CD4-positive, alpha-beta T cell treated with Interleukin-6 at 100 ng/mL for 8 hours (primary cell): ENCODE measurements at regions not wholly inside any gene's neighbourhood (a gene's known extent, or its start where the extent isn't known, plus 50 kb on each side); places are given as distances from the start of the nearest gene placed in this dataset.
"Not testable (repeated sequence)": the region's sequence is repeated elsewhere in the genome, so short reads cannot be mapped to it uniquely, and the experiment has no call there.

Experiments
- DNase-seq: peaks from one replicate; pipeline ENCODE4 v3.0.0-alpha.2; 2020; ENCODE audit warnings: mixed read lengths, low spot score

GRCh38 chr12:59085690-59086089 is 165.4 kb upstream of the LRIG3 start:
- DNase-seq: no peak

DNA sequence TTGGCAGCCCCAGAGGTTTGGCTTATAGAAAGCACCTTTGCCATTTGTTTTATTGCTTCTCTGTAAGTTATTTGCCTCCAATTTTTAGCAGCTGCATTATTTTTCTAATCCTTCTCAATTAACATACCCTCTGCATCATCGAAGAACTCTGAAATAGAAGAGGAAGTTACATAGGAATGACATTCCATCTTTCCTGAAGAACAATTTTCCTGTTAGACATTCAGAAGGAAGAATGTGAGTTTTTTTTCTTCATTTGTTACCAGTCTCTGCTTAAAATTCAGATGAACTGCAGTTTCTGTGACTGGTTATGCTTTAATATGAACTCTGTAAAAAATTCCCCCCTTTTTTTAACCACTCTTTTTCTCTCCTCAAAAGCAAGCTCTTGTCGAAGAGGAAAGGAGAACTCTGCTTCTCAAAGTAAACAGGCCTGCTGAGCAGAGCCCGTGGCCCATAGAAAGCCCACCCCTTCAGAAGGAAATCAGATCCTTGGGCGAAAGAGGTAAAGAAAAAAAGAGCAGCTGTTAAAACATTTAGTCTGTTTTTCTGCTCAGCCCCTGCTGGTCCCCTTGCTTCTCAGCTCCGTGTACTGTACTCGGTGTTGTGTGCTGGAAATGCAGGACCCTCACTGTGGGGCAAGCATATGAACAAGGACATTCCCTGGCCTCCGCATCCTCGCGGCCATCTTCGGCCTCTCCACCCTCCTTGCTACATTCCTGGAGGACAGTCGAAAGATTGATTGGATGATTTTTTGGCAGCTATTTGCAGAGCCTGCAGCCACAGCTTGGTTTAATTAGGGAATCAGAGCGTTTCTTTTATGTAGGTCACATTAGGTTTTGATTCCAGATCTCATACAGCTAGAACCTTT is 164.4 kb upstream of the LRIG3 start:
- no peak for DNase-seq

GRCh38 chr12:59082952-59083351 is 162.6 kb upstream of the LRIG3 start:
- no peak for DNase-seq

DNA sequence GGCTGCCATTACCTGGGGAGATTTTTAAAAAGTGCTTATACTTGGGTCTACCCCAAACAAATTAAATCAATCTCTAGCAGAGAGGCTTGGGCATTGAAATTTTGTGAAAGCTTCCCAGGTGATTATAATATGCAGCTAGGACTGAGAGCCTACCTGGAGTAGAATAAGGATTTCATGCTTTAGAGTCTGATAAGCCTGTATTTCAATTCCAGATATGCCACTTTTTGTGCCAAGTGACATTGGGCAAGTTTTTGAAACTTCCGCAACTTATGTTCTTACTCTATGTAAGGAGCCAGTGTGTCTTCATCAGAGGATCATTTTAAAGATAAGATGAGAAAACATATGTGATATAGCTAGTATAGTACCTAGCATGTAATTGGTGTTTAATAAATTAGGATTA is 159.8 kb upstream of the LRIG3 start:
- DNase-seq: no peak

GRCh38 chr12:59079472-59079871 is 159.2 kb upstream of the LRIG3 start:
- DNase-seq: no peak

DNA sequence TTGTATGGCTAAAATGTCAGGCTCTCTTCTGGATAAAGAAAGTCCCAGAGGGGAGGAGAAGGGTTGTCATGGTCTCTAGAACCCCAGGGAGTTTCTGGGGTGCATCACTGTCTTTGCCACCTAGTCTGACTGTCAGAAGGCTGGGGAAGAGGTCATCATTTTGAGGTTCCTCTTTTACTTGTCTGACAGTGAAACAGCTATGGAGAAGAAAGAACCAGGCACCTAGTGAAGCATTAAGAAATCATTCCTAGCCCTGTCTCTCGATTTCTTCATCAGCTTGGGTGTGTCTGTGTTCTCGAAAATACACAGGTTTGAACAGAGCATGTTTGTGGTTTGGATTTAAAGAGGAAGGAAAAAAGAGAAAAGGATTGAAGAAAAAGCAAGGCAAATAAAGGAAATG is 158.7 kb upstream of the LRIG3 start:
- no peak for DNase-seq

DNA sequence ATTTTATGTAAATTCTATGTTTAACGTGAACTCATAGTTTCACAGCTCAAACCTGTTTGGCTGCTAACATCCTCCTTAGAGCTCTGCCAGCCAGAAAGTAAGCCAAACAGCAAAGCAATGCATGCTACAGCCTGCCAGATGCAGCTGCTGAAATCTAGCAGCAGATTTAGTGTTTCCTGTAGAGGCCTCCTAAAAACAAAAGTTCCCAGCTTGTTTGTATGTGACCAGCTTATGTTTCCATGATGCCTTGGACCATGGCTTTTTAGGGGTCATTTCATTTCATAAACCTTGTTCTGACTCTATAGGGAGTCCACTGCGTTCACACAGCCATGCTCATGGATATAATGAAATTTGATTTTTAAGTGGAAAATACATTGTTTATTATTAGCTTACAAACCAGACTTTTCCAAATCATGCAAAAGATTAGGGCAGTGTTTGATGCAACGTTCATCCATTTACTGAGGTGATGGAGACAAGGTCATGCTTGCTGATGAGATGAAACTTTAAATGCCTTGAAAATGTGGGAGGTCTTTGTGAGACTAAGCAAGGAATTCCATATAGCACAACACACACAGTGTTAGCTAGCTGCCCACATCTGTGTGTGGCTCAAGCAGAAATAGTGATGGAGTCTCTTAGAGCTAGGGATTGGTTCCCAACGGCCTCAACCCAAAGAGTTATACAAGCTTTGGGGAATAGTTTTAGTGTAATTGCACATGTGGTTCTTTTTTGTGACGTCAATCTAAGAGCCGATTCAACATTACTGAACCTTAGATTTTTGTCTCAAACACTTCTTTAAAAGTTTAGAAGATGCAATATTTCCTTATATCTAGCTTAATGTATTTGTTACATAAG is 157.5 kb upstream of the LRIG3 start:
- no peak for DNase-seq

DNA sequence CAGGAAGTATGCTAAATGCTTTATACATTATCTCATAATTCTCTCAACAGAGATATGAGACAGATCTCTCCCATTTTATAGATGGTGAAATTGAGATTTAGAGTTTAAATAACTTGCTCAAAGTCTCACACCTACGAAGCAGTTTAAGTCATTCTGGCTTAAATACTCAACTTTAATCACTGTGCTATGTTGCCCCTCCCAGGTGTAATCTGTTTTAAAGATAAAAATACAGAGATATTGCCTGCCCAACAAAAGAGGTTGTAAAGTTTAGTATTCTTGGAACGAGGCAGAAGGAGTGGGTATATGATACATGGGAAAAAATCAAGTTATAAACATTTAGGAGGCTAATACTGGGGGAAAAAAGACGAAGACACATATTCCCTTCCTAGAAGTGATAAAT is 156.8 kb upstream of the LRIG3 start:
- no peak for DNase-seq

DNA sequence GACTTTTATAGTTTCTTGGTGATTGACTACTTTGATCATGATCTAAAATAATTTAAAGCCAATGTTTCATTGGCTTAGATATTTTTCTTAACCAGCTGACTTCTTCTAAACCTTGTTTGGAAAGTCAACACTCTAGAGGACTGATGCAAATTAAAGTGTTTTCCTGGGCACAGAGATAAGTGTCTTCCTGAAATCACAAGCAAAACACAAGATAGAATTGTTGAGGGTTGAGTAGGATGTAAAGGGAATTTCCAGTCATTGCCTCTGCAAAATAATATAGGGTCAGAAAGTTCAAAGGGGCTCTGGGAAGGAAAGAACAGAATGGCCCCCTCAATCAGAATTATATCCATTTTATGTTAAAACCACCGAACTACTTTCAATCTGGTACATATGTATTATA is 156.3 kb upstream of the LRIG3 start:
- no peak for DNase-seq

DNA sequence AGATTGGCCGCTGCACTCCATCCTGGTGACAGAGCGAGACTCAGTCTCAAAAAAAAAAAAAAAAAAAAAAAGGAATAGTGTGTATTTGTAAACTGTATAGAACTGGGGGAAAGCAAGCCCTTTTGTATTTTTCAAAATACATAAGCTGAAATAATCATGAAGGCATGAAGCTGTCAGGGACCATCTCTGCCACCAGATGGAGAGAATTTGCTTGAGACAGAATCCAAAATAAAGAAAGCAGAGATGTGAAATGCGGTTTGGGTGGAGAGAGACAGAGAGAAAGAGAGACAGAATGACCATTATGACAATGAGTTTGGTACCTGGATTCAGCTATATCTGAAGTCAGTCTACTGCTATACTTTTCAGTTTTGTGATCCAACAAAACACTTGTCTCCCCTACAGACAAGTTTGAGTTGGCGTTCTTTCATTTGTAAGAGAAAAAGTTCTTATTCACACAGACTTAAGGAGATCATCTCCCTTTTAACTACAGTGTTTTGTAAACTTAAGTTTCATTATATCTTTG is 155.7 kb upstream of the LRIG3 start:
- DNase-seq: no peak

DNA sequence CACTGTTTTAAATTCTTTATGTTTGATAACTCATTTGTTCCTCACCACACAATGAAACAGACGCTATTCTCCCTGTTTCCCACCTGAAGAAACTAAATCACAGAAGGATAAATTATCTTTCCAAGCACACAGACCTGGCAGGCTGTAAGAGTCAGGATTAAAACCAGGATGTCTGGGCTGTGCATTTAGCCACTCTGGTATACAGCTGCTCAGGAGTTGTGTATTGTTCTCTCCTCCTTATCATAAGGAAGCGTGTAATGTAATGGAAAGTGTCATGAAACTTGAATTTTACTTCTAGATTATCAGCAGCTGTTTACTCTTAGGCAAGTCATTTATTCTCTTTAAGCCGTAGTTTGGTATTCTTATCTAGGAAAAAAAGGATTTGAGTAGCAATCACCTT is 154.8 kb upstream of the LRIG3 start:
- no peak for DNase-seq

DNA sequence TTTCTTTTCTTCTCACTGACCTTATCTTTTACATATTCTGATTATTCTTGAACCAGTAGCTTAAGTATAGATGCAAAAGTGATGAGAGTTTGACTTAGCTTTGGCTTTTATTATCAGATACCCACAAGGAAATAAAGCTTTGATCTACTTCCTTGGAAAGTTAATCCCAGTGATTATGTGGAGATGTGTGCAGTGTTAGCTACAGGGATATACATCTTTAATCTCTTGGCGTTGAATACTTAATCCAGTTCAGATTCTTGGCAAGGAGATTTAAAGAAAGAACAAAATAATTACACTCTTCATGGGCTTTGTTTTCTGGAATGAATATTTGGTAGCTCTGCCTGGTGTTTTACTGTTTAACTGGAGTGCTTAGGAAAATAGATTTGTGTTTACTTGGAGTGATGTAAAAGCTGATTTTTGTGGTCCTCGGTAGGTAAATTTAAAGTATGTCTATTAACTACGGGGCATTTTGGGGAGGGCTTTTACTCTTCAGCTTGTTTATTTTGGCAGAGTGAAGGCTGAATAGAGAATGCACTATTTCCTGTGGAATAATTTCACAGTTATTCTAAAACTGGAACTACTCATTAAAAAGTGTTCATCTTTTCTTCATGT is 150.1 kb upstream of the LRIG3 start:
- no peak for DNase-seq

- DNase-seq: no peak
Observed at GRCh38 chr12:59069516-59069915, 149.2 kb upstream of the LRIG3 start.

GRCh38 chr12:59068436-59068835 is 148.1 kb upstream of the LRIG3 start:
- no peak for DNase-seq

DNA sequence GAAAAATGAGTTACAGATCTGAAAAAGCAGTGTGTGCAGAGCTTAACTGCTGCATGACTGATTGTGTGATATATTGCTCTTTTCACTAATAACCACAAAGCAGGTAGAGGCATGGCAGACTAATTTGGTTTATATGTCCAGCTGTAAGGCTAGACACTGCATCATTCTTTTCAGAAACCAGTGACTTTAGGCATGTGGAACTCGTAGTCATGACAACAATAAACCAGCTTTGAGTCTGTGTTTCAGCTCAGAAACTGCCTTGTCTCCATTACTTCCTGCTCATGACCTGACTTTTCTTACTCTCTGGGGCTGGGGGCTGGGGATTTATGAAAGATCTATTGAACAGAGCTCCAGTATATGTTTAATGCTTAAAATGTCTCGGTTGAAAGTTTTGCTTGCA is 146.8 kb upstream of the LRIG3 start:
- no peak for DNase-seq

- DNase-seq: no peak
Observed at GRCh38 chr12:59066445-59066844, 146.1 kb upstream of the LRIG3 start.

DNA sequence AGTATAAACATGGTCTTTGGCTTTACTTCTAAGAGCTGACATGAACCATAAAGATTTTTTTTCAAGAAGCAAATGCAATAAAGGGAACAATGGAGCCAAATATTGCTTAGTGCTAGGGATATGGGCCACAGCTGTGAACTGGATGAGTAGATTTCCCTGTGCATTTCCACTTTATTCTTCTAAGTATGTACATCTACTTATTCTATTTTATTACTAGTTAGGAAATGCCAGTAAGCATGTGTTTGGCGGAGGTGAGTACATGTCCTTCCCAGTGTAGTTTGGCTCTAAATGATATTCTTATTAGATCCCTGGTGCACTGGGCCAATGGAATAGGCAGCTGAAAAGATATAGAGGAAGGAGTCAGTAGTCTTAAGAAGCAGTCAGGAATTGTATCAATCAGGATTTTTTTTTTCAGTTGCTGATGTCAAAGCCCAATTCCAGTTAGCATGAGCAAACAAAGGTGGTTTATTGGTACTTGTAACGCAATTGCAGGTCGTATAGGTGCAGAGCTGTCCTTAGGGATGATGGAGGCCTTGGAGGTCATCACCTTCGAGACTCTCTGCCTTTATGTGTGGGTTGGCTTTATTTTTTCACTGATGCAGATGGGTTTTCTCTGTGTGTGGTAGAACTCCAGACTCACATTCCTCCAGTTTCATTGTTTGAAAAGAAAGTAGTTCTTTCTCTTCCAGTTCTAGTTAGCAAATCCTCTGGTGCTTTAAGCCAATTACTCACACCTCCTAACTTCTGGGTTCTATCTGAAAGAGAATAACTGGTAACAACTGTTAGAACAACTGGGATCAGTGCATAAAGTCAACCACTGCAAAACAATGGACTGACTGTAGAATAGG is 139.0 kb upstream of the LRIG3 start:
- no peak for DNase-seq

- DNase-seq: no peak
Observed at GRCh38 chr12:59056966-59057365, 136.7 kb upstream of the LRIG3 start.

GRCh38 chr12:59055204-59055860 is 135.0 kb upstream of the LRIG3 start:
- no peak for DNase-seq

GRCh38 chr12:59053266-59053899 is 133.1 kb upstream of the LRIG3 start:
- DNase-seq: not testable (repeated sequence)
